Stimulated activated CD4-positive, alpha-beta T cell treated with anti-CD3 and anti-CD28 coated beads, TNF-alpha, amount 100 ng/mL, for 4 hours (primary cell): ENCODE measurements at regions not wholly inside any gene's neighbourhood (a gene's known extent, or its start where the extent isn't known, plus 50 kb on each side); places are given as distances from the start of the nearest gene placed in this dataset.

Experiments used
- DNase-seq, 3 experiments: peaks; one replicate each; pipeline ENCODE4 v3.0.0-alpha.2; 2020; ENCODE audit warnings: low read depth in 3 of 3

GRCh38 chr7:25809441-25809840 lies 342.6 kb upstream of the NFE2L3 start:
- DNase-seq, result no peak

- no peak for DNase-seq
These were observed 339.7 kb upstream of the NFE2L3 start for GRCh38 chr7:25812086-25812850.

GRCh38 chr7:25813381-25813780 lies 338.6 kb upstream of the NFE2L3 start:
- no peak for DNase-seq

DNA sequence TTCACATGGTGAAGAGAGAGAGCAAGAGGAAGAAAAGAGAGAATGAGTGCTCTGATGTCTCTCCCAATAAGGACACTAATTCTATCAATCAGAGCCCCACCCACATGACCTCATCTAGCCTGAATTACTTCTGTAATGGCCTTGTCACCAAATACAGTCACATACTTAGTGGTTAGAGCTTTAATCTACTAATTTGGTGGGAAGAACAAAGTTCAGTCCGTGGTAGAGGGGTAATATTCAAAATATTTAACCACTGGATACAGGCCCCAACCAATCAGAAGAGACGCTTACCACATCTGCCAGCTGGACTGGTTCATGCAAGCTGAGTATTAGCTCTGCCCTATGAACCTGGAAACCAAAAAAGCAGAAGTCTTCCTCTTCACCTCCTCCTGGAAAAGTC lies 336.3 kb upstream of the NFE2L3 start:
- no peak for DNase-seq

GRCh38 chr7:25820432-25821040 lies 331.5 kb upstream of the NFE2L3 start:
- no peak for DNase-seq

GRCh38 chr7:25821225-25821624 lies 330.8 kb upstream of the NFE2L3 start:
- DNase-seq, result no peak

GRCh38 chr7:25822823-25823222 lies 329.2 kb upstream of the NFE2L3 start:
- DNase-seq, result no peak

GRCh38 chr7:25823571-25823970 lies 328.4 kb upstream of the NFE2L3 start:
- no peak for DNase-seq

DNA sequence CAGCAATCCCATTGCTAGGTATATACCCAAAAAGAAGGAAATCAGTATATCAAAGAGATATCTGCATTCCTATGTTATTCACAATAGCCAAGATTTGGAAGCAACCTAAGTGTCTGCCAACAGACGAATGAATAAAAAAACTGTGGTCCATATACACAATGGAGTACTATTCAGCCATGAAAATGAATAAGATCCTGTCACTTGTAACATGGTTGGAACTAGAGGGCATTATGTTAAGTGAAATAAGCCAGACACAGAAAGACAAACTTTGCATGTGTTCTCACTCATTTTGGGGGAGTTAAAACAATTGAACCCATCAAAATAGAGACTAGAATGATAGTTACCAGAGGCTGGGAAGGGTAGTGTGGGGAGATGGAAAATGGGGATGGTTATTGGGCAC lies 323.5 kb upstream of the NFE2L3 start:
- no peak for DNase-seq

GRCh38 chr7:25829663-25830062 lies 322.3 kb upstream of the NFE2L3 start:
- no peak for DNase-seq

GRCh38 chr7:25830215-25830614 lies 321.8 kb upstream of the NFE2L3 start:
- no peak for DNase-seq

- no peak for DNase-seq
These were observed 320.8 kb upstream of the NFE2L3 start for GRCh38 chr7:25831062-25831691.

- no peak for DNase-seq
These were observed 320.1 kb upstream of the NFE2L3 start for GRCh38 chr7:25831831-25832411.

DNA sequence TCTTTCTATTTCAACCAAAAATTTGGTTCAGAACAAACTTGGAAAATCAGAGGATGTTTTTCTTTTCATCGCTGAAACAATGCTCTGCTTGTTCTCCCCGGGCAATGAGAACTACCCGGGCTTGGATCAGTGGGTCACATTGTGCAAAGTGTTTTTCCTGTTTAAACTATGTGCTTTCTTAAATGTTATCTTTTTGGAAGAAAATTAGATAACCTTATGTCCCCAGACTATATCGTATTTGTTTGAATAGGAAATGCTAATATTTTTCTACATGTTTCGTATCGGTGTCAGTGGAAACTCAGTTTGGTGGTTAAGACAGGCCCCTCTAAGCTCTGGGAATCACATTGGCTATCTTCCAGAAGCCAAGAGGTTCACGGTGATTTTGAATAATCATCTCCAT lies 319.5 kb upstream of the NFE2L3 start:
- DNase-seq, result no peak

- DNase-seq, result no peak
These were observed 319.1 kb upstream of the NFE2L3 start for GRCh38 chr7:25832929-25833328.

DNA sequence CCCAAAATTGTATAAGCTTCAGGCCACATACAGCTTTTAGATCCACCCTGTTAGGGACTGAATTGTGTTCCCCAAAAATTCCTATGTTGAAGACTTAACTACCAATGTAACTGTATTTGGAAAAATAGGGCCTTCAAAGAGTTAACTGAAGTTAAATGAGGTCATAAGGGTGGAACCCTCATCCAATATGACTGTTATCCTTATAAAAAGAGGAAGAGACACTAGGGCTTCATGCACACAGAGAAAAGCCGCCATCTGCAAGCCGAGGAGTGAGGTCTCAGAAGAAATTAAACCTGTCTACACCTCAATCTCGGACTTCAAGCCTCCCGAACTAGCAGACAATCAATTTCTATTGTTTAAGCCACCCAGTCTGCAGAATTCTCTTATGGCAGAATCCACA lies 317.9 kb upstream of the NFE2L3 start:
- DNase-seq, result no peak

- DNase-seq, result no peak
These were observed 316.8 kb upstream of the NFE2L3 start for GRCh38 chr7:25835197-25835596.

GRCh38 chr7:25839084-25839769 lies 312.8 kb upstream of the NFE2L3 start:
- no peak for DNase-seq

GRCh38 chr7:25840209-25840792 lies 311.7 kb upstream of the NFE2L3 start:
- no peak for DNase-seq

DNA sequence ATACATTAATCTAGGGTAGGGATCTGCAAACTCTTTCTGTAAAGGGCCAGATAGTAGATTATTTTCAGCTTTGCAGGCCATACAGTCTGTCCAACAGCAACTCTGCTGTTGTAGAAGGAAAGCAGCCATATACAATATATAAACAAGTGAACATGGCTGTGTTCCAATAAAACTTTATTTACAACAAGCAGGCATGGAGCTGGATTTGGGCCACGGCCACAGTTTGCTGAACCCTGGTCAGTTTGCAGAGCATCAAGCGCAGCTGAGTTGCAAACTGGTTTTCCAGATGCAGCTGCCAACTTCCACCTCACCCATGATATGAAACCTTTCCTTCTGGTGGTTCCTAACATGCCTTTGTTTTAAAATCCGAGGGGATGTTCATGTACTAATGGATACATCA lies 310.4 kb upstream of the NFE2L3 start:
- no peak for DNase-seq

- no peak for DNase-seq
These were observed 309.7 kb upstream of the NFE2L3 start for GRCh38 chr7:25842201-25842733.

GRCh38 chr7:25843467-25843866 lies 308.5 kb upstream of the NFE2L3 start:
- no peak for DNase-seq
